Suprapubic skin (tissue), 4 donors: ENCODE measurements at regions not wholly inside any gene's neighbourhood (a gene's known extent, or its start where the extent isn't known, plus 50 kb on each side); places are given as distances from the start of the nearest gene placed in this dataset.

Source experiments
- DNase-seq, 2 donors: peaks; one replicate each; pipeline ENCODE4 v3.0.0-alpha.2; 2019; ENCODE audit warnings: low spot score in 2 of 2
- H3K27ac ChIP-seq: fragments of 200-600 bp; sonication (generic); one replicate; pipeline ENCODE4 v1.5.1; 2019
- H3K27me3 ChIP-seq: fragments of 200-600 bp; sonication (generic); one replicate; pipeline ENCODE4 v1.5.1; 2019
- H3K36me3 ChIP-seq: fragments of 200-600 bp; sonication (generic); one replicate; pipeline ENCODE4 v1.5.1; 2019
- H3K4me1 ChIP-seq: fragments of 200-600 bp; sonication (generic); one replicate; pipeline ENCODE4 v1.5.1; 2019
- H3K4me3 ChIP-seq: fragments of 200-600 bp; sonication (generic); one replicate; pipeline ENCODE4 v1.5.1; 2019; ENCODE audit warnings: mild to moderate bottlenecking
- H3K9me3 ChIP-seq: fragments of 200-600 bp; sonication (generic); one replicate; pipeline ENCODE4 v1.5.1; 2019
- EP300 ChIP-seq: sonication (generic); formaldehyde crosslinking; IDR thresholded peaks from one replicate; pipeline ENCODE4 v1.6.1; 2017; ENCODE audit warnings: antibody characterized with exemption
- POLR2A ChIP-seq, 2 donors: fragments of 450-650 bp; IDR thresholded peaks; one replicate each; pipeline ENCODE4 v1.6.1; 2017; ENCODE audit warnings: antibody characterized with exemption in 2 of 2, mild to moderate bottlenecking in 2 of 2, moderate library complexity in 2 of 2
- POLR2AphosphoS5 ChIP-seq, 3 donors: sonication (generic); formaldehyde crosslinking; IDR thresholded peaks; one replicate each; pipeline ENCODE4 v1.6.1; 2017; ENCODE audit warnings: antibody characterized with exemption in 3 of 3
- WGBS: methylation state at CpG from one replicate; pipeline ENCODE4 v1.1.5; 2018; 5-methylcytosine and 5-hydroxymethylcytosine counted together
- TF ChIP-seq, protein P1 (sequence below), 2 donors: fragments of 200-600 bp in 1 of 2; fragments of 450-650 bp in 1 of 2; sonication (generic) in 1 of 2; IDR thresholded peaks; one replicate each; pipeline ENCODE4 v1.5.1; 2016 to 2019; ENCODE audit warnings: antibody characterized with exemption in 2 of 2, mild to moderate bottlenecking in 1 of 2, moderate library complexity in 1 of 2

- no peak for DNase-seq
- WGBS, result 85% methylated on average over 2 of the region's 2 CpGs
- no peaks in the 10 kb centered on the region for H3K4me1 ChIP-seq
- no peaks in the 10 kb centered on the region for H3K9me3 ChIP-seq
- no peaks in the 10 kb centered on the region for H3K36me3 ChIP-seq
- no peaks in the 10 kb centered on the region for H3K27me3 ChIP-seq
- no peak for TF ChIP-seq POLR2AphosphoS5 (IDR thresholded peaks at IDR 0.05)
- no peak for TF ChIP-seq POLR2A (IDR thresholded peaks at IDR 0.05)
- TF ChIP-seq, protein P1, sequence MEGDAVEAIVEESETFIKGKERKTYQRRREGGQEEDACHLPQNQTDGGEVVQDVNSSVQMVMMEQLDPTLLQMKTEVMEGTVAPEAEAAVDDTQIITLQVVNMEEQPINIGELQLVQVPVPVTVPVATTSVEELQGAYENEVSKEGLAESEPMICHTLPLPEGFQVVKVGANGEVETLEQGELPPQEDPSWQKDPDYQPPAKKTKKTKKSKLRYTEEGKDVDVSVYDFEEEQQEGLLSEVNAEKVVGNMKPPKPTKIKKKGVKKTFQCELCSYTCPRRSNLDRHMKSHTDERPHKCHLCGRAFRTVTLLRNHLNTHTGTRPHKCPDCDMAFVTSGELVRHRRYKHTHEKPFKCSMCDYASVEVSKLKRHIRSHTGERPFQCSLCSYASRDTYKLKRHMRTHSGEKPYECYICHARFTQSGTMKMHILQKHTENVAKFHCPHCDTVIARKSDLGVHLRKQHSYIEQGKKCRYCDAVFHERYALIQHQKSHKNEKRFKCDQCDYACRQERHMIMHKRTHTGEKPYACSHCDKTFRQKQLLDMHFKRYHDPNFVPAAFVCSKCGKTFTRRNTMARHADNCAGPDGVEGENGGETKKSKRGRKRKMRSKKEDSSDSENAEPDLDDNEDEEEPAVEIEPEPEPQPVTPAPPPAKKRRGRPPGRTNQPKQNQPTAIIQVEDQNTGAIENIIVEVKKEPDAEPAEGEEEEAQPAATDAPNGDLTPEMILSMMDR (IDR thresholded peaks at IDR 0.05), result no peak
- TF ChIP-seq EP300, result no peak
- H3K4me3 ChIP-seq, result no peak overlapping the region
- no peak overlapping the region for H3K27ac ChIP-seq
Measured at GRCh38 chr1:73761559-73761958, 436.4 kb downstream of the LRRIQ3 start.

- no peaks in the 10 kb centered on the region for H3K36me3 ChIP-seq
- no peak for TF ChIP-seq EP300
- no peak for TF ChIP-seq POLR2A (IDR thresholded peaks at IDR 0.05)
- no peak for TF ChIP-seq POLR2AphosphoS5 (IDR thresholded peaks at IDR 0.05)
- TF ChIP-seq, protein P1 (IDR thresholded peaks at IDR 0.05), result no peak
- H3K27ac ChIP-seq, result no peak overlapping the region
- H3K9me3 ChIP-seq, result no peaks in the 10 kb centered on the region
- no peak for DNase-seq
- WGBS, result 59% methylated on average over 1 of the region's 1 CpG
- H3K4me3 ChIP-seq, result no peak overlapping the region
- H3K27me3 ChIP-seq, result no peaks in the 10 kb centered on the region
- no peaks in the 10 kb centered on the region for H3K4me1 ChIP-seq
Measured at GRCh38 chr1:73759011-73759410, 439.0 kb downstream of the LRRIQ3 start.

DNA sequence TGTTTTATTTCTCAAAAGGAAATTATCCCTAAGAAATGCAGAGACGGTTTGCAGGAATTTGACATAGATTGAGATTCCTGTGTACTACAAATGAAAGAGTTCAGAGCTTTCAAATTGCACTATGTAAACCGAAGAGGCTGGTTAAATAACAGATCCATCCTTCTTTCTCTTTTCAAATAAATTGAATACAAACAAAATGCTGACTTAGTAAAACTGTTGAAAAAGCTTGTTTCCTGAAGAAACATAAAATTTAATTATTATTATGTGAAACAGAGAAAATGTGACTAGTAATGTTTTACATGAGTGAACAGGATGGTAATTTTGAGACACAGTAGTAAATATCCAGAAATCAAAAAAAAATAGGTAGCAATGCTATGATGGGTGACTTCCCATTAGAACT, 441.2 kb downstream of the LRRIQ3 start:
- Histone ChIP-seq H3K36me3 (no peaks in the 10 kb centered on the region), H3K27me3 (no peaks in the 10 kb centered on the region), H3K9me3 (no peaks in the 10 kb centered on the region), H3K4me3 (no peak overlapping the region), H3K27ac (no peak overlapping the region), H3K4me1 (no peaks in the 10 kb centered on the region)
- no peak for DNase-seq
- TF ChIP-seq, protein P1 (IDR thresholded peaks at IDR 0.05), result no peak
- TF ChIP-seq POLR2AphosphoS5 (IDR thresholded peaks at IDR 0.05), result no peak
- no peak for TF ChIP-seq POLR2A (IDR thresholded peaks at IDR 0.05)
- TF ChIP-seq EP300, result no peak
- WGBS, result 74% methylated on average over 2 of the region's 2 CpGs

GRCh38 chr1:73755649-73756048, 442.3 kb downstream of the LRRIQ3 start:
- no peaks in the 10 kb centered on the region for H3K9me3 ChIP-seq
- H3K4me3 ChIP-seq, result no peak overlapping the region
- TF ChIP-seq POLR2AphosphoS5 (IDR thresholded peaks at IDR 0.05) (no peak), POLR2A (IDR thresholded peaks at IDR 0.05) (no peak), EP300 (no peak)
- TF ChIP-seq, protein P1 (IDR thresholded peaks at IDR 0.05), result no peak
- H3K27ac ChIP-seq, result no peak overlapping the region
- WGBS, result 83% methylated on average over 2 of the region's 2 CpGs
- no peaks in the 10 kb centered on the region for H3K36me3 ChIP-seq
- no peaks in the 10 kb centered on the region for H3K27me3 ChIP-seq
- no peak for DNase-seq
- no peaks in the 10 kb centered on the region for H3K4me1 ChIP-seq

DNA sequence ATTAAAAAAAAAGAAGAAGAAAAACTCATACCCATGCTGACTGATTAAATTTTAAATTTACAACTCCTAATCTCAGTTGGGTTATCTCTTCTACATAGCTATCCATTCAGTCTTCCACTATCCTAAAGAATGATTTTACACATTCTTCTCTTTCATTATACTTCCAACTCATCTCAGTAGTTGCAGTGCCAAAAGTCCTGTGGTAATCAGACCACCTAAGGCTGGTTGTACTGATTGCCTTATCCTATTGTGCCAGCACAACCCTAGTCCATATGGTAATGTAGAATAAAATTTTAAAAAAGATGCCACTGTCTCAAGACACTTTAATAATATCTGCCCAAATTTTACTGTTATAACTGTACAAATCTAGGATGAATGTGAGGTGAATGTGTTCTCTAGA, 448.0 kb downstream of the LRRIQ3 start:
- Histone ChIP-seq H3K36me3 (no peaks in the 10 kb centered on the region), H3K9me3 (no peaks in the 10 kb centered on the region), H3K27me3 (no peaks in the 10 kb centered on the region), H3K27ac (no peak overlapping the region), H3K4me3 (no peak overlapping the region), H3K4me1 (no peaks in the 10 kb centered on the region)
- DNase-seq, result no peak
- no peak for TF ChIP-seq POLR2AphosphoS5 (IDR thresholded peaks at IDR 0.05)
- TF ChIP-seq, protein P1 (IDR thresholded peaks at IDR 0.05), result no peak
